Uterus (tissue), 2 donors: ENCODE measurements at regions not wholly inside any gene's neighbourhood (a gene's known extent, or its start where the extent isn't known, plus 50 kb on each side); places are given as distances from the start of the nearest gene placed in this dataset.

Experiments used
- POLR2A ChIP-seq, 2 donors: fragments of 450-650 bp; IDR thresholded peaks; one replicate each; pipeline ENCODE4 v1.6.1; 2016; ENCODE audit warnings: antibody characterized with exemption in 2 of 2, mild to moderate bottlenecking in 1 of 2, moderate library complexity in 1 of 2
- TF ChIP-seq, protein P1 (sequence below), 4 experiments: fragments of 200-600 bp in 2 of 4; fragments of 450-650 bp in 2 of 4; sonication (generic) in 2 of 4; IDR thresholded peaks; one replicate each; pipeline ENCODE4 v1.5.1; 2016 to 2019; ENCODE audit warnings: antibody characterized with exemption in 4 of 4, mild to moderate bottlenecking in 2 of 4, moderate library complexity in 1 of 4

DNA sequence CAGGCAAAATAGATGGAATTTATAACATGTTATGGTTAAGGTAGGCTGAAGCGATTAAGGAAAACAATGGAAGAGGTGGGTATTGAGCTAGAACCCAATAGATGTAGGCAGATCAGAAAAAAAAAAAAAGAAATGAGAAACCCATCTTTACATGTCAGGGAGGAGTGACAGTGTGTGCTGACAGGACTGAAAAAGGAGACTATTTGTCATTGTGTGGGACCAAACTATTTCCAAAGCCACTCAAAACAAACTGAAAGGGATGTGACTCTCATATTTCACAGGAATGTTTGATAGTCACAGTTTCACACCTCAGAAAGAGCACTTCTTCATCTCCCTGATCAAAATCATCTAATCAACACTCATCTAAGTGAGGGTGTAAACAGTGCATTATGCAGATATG is 122.3 kb upstream of the KIF2A start:
- TF ChIP-seq POLR2A (IDR thresholded peaks at IDR 0.05): no peak
- TF ChIP-seq, protein P1, sequence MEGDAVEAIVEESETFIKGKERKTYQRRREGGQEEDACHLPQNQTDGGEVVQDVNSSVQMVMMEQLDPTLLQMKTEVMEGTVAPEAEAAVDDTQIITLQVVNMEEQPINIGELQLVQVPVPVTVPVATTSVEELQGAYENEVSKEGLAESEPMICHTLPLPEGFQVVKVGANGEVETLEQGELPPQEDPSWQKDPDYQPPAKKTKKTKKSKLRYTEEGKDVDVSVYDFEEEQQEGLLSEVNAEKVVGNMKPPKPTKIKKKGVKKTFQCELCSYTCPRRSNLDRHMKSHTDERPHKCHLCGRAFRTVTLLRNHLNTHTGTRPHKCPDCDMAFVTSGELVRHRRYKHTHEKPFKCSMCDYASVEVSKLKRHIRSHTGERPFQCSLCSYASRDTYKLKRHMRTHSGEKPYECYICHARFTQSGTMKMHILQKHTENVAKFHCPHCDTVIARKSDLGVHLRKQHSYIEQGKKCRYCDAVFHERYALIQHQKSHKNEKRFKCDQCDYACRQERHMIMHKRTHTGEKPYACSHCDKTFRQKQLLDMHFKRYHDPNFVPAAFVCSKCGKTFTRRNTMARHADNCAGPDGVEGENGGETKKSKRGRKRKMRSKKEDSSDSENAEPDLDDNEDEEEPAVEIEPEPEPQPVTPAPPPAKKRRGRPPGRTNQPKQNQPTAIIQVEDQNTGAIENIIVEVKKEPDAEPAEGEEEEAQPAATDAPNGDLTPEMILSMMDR (IDR thresholded peaks at IDR 0.05): no peak
